PC-9 (cell line): ENCODE measurements at regions not wholly inside any gene's neighbourhood (a gene's known extent, or its start where the extent isn't known, plus 50 kb on each side); places are given as distances from the start of the nearest gene placed in this dataset.

ENCODE experiments used
- CTCF ChIP-seq: fragments of 200-600 bp; sonication (generic); conservative IDR thresholded peaks from 2 replicates; pipeline ENCODE4 v1.6.1; 2017; ENCODE audit warnings: mixed run types, antibody characterized with exemption, mild to moderate bottlenecking, moderate library complexity
- EZH2 ChIP-seq: fragments of 200-600 bp; sonication (generic); IDR thresholded peaks from 2 replicates; pipeline ENCODE4 v1.8.0; 2017; ENCODE audit warnings: antibody characterized with exemption, low read depth

GRCh38 chr1:81549588-81550127 is 251.1 kb upstream of the ADGRL2 start:
- peak; percentile 80 for TF ChIP-seq CTCF
- no peak for TF ChIP-seq EZH2
